C4-2B (cell line): ENCODE measurements at regions not wholly inside any gene's neighbourhood (a gene's known extent, or its start where the extent isn't known, plus 50 kb on each side); places are given as distances from the start of the nearest gene placed in this dataset.

Source experiments
- CTCF ChIP-seq: fragments of 450-650 bp; conservative IDR thresholded peaks from 2 replicates; pipeline ENCODE4 v1.5.1; 2017; ENCODE audit warnings: mild to moderate bottlenecking
- ZFX ChIP-seq: fragments of 450-650 bp; IDR thresholded peaks from 2 replicates; pipeline ENCODE4 v1.6.1; 2017

GRCh38 chr15:69540622-69541021, 88.0 kb downstream of the RPLP1 start:
- TF ChIP-seq CTCF, result no peak
- no peak for TF ChIP-seq ZFX
